Esophagus muscularis mucosa (tissue), 3 donors: ENCODE measurements at regions not wholly inside any gene's neighbourhood (a gene's known extent, or its start where the extent isn't known, plus 50 kb on each side); places are given as distances from the start of the nearest gene placed in this dataset.

Experiments used
- CTCF ChIP-seq, 3 experiments: fragments of 200-600 bp in 2 of 3; fragments of 450-650 bp in 1 of 3; sonication (generic) in 2 of 3; IDR thresholded peaks; one replicate each; pipeline ENCODE4 v1.5.1; 2017 to 2019; ENCODE audit warnings: antibody characterized with exemption in 3 of 3, mild to moderate bottlenecking in 2 of 3, moderate library complexity in 1 of 3
- EP300 ChIP-seq: sonication (generic); formaldehyde crosslinking; IDR thresholded peaks from one replicate; pipeline ENCODE4 v1.6.1; 2017; ENCODE audit warnings: antibody characterized with exemption

DNA sequence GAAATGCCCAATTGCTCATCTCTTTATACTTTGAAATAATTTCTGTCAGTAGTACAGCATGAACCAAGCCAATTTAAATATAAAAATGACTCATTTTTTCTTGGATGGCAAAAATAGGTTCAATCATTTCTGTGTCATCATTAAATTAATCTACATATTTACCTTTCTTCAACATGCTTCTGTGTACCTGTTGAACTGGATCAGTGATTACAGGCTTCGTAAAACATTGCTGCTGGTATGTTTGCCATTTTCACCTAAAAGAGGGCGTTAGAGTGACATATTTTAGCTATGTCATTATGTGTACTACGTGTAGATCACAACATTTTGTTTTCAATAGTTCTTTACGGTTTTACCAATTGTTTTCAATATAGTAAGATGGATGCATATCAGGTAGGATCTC is 340.5 kb upstream of the MAOA start:
- no peak for TF ChIP-seq CTCF (IDR thresholded peaks at IDR 0.05)
- no peak for TF ChIP-seq EP300
